GM18907 (cell line): ENCODE measurements at regions not wholly inside any gene's neighbourhood (a gene's known extent, or its start where the extent isn't known, plus 50 kb on each side); places are given as distances from the start of the nearest gene placed in this dataset.
A peak's percentile ranks its signal among the peaks of the same experiment; 100 is the strongest.

Source experiments
- ATAC-seq: cut with Tn5 transposase; IDR thresholded peaks from one replicate; pipeline ENCODE4 v1.9.1; 2021; ENCODE audit warnings: mild to moderate bottlenecking, moderate library complexity; ENCODE audit not compliant: unreplicated experiment

GRCh38 chr11:92822410-92822809 lies 147.0 kb upstream of the MTNR1B start:
- ATAC-seq = no peak

- ATAC-seq = no peak
Observed at GRCh38 chr11:92826136-92826535, 143.3 kb upstream of the MTNR1B start.

DNA sequence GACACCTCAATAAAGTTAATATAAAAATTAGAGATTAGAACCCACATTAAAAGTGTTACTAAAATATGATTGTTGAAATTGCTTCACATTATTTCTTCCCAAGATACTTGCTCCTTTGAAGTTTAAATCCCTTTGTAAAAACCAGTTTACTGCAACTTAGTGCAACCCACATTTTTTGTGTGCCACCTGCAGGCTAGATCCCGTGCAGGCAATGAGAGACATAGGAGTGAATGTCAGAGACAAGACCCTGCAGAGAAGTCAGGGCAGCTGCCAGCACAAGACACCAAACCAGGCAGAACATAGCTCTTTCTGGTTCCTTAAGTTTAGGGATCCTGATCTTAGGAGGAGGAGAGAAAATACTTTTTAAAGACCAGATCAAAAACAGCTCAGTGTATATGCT lies 142.8 kb upstream of the MTNR1B start:
- no peak for ATAC-seq

GRCh38 chr11:92827132-92827531 lies 142.3 kb upstream of the MTNR1B start:
- ATAC-seq = no peak

DNA sequence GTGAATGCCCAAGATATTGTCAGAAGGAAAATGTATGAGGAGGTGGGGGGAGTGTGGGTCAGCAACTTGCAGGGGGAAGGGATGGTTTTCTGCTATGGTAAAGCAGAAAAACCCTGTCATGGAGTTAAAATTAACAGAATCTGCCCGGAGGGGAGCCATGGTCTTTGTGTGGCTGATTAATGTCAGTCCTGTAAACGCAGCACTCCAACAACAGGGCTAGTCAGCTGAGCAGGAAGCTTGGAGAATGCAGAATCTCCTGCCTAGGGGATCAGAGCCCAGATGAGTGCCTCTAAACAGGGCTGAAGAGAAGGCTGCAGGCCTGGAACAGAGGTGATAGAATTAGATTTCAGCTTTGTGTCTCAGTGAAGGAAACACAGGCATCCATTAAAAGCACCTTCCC lies 140.9 kb upstream of the MTNR1B start:
- no peak for ATAC-seq

DNA sequence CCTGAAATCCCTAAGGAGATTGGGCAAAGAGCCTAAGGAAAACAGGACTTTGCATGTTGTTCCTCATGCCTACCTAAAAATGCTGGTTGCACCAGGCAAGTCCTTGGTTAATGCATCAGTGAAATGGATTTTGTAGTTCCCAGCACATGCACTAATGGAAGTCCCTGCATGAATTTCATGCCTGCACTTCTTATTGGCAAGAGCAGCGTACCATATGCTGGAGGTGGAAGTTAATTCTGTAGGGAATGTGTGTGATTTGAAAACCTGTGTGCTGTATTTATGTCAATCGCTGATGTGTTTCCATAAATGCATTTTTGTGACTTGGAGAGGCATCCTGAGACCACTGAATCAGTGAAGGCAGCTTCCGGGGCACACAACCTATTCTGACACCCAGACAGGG lies 140.3 kb upstream of the MTNR1B start:
- no peak for ATAC-seq

GRCh38 chr11:92829671-92830070 lies 139.8 kb upstream of the MTNR1B start:
- ATAC-seq = no peak

- peak; percentile 93 for ATAC-seq
Observed at GRCh38 chr11:92830377-92831155, 138.9 kb upstream of the MTNR1B start.

DNA sequence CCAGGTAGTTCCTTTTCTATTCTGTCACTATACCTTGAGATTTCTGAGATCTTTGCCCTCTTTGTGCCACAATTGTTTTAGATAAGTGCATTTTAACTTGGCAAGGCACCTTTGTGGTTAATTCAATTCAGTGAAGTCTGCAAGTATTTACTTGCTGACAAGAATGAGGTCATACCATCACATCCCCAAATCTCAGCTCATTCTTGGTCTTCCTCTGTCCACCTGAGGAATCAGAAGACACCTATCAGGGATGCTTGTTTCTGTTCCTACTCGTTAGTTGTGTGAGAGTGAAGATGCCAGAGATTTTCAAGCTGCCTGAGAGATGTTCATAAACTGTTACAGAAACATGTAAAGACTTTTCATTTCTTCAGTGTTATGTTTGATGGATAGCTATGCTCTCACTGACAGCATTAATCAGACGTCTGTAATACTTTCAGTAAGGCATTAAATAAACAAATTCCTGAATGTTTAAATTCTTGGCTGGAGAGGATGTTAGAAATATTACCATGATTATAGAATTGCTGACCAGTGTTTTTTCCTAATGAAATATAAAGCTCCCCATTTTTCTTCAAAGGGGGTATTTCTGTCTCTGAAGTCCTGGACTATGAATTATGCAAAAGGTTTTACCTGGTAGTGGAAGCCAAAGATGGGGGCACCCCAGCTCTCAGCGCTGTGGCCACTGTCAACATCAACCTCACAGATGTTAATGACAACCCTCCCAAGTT lies 135.0 kb upstream of the MTNR1B start:
- ATAC-seq = no peak

DNA sequence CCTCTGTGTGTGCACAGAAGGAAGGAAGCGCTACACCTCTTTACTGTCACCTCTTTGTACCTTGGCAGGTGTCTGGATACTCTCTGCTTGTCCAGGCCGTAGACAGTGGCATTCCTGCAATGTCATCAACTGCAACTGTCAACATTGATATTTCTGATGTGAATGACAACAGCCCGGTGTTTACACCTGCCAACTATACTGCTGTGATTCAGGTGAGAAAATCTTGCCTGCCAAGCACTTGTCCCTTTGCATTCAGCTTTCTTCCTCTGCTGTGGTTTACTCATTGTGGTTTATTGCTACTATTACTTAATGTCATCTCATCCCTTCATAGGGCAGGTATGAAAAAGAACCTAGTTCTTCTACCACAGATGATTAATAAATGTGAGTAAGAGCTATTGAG lies 131.9 kb upstream of the MTNR1B start:
- ATAC-seq = no peak

DNA sequence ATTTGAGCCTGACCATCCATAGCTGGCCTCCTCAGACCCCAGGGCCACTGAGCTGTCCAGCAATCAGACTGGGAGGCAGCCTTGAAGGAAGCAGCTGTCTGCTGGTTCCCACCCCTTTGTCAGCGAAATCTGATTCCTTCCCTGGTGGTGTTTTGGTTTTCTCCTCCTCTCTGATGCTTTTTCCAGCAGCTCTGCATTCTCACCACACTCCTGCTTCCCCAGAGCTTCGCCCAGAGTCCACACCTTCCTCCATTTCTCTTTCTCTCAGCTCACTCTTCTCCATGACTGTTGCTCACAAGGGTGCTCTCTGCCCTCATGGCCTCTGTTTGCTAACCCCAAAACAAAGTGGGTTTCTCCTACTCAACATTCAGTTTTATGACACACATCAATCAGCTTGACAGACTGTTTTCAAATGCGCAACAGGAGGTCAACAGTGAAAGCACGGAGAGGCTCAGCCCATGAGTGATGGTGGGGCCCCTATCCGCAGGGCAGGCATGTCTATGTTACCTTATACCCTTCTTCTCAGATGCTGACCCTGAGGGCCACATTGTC lies 130.6 kb upstream of the MTNR1B start:
- ATAC-seq = no peak

DNA sequence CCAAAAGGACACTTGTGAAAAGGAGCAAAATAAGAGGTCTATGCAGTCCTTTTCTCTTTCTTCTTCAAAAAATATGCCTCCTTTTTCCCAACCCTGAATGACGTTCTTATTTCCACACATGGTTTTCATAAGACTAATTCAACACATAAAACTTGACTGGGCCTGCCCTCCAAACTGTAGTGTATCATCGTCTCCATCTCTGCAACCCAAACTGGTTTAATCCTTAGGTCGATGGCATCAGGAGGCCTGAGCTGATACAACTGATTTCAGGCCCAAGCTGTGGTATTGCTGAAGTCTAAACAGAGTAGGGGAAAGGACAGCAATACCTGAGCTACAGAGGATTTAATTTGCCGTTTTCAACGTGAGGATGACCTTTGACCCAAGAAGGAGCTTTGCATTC lies 130.0 kb upstream of the MTNR1B start:
- ATAC-seq = no peak

DNA sequence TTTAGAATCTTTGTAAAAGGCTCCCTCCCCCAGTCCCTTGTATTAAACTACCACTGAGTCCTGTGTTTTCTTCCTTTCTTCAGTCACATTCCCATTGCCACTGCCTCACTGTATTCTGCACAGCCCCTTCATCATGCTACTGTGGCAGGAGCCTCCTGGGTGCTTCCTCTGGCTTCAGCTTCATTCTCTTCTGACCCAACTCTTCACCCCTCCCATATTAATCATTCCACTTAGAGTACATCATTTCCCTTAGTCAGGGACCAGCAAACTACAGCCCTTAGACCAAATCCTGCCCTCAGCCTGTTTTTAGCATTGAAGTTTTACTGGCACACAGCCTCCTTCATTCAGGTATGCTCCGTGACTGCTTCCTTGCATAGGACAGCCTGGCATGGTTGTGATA lies 127.7 kb upstream of the MTNR1B start:
- no peak for ATAC-seq

GRCh38 chr11:92843455-92843854 lies 126.0 kb upstream of the MTNR1B start:
- ATAC-seq = no peak

- ATAC-seq = no peak
Observed at GRCh38 chr11:92844197-92844596, 125.3 kb upstream of the MTNR1B start.

DNA sequence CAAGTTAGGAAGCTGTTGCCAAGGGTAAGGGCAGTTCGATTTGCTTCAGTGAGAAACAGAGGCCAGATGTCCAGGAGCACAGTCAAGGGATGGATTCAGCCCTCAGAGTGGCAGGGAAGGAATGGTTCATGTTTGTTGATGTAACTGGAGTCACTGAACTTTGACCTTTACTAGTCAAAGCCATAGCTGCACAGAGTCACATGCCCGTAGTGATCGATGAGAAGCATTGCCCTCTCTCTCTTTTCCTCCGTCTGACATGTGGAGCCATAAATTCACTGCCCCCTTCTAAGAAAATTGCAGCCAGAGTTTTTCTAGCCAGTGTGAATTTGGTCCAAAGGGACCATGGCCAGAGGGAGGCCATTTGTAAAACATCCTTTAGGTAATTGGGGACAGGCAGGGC lies 124.1 kb upstream of the MTNR1B start:
- ATAC-seq = no peak

DNA sequence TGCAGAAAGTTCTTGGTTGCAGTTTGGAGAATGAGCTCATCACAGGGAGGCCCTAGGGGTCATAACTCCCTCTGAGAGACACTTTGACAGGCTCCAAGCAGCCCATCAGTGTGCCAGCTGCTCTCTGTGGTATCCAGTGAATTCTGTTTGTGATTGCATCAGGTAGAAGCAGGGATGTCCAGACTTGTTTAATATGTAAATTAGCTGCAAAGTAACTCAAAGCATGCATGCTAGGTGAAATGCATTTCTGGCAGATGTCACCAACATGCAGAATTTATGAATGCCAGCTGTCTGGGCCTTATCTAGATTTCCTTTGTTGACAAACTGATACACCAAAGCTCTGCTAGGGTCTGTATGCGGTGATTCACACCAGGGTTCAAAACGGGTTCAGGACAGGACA lies 123.6 kb upstream of the MTNR1B start:
- ATAC-seq = no peak

GRCh38 chr11:92846491-92847125 lies 122.8 kb upstream of the MTNR1B start:
- no peak for ATAC-seq

DNA sequence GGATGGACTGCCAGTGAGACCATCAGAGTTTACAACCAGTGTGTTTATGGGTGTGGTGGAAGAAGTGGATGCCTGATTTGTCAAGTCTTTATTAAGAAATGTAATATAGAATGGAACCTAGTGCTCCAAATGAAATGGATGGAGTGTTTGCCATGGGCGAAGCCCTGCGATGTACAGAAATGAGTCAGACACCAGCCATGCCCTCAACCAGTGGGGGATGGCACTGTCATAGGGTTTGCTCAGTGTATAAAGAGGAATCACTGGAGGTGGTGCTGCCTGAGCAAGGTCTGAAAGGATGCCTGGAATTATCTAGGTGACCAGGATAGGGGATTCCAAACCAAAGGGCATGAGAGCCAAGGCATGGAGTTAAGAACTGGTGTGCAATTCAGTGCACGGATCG lies 120.9 kb upstream of the MTNR1B start:
- no peak for ATAC-seq

- ATAC-seq = no peak
Observed at GRCh38 chr11:92850296-92850826, 119.1 kb upstream of the MTNR1B start.

- no peak for ATAC-seq
Observed at GRCh38 chr11:92852229-92852628, 117.2 kb upstream of the MTNR1B start.

GRCh38 chr11:92852946-92853345 lies 116.5 kb upstream of the MTNR1B start:
- ATAC-seq = no peak
